H1 (cell line): ENCODE measurements at regions not wholly inside any gene's neighbourhood (a gene's known extent, or its start where the extent isn't known, plus 50 kb on each side); places are given as distances from the start of the nearest gene placed in this dataset.
"Not testable (repeated sequence)": the region's sequence is repeated elsewhere in the genome, so short reads cannot be mapped to it uniquely, and the experiment has no call there.

Source experiments
- CTCF ChIA-PET: fragments of 300-600 bp; sonication (Branson Sonifier 250); formaldehyde crosslinking; loops from one replicate; lab custom pipeline; 2021; ENCODE audit not compliant: partially characterized antibody; lab: Charles Lee
- POLR2A ChIA-PET: fragments of 300-600 bp; sonication (Branson Sonifier 250); formaldehyde crosslinking; loops from one replicate; lab custom pipeline; 2021; ENCODE audit warnings: inconsistent platforms; ENCODE audit not compliant: partially characterized antibody; lab: Charles Lee
- DNase-seq, 2 experiments: peaks; one replicate each; pipeline versions ENCODE4 v3.0.0 to v3.0.0-alpha.2; 2010 to 2022; ENCODE audit warnings: low spot score in 2 of 2, low read depth in 1 of 2, mixed read lengths in 1 of 2
- FAIRE-seq: peaks from 2 replicates; lab custom pipeline; 2011; peaks lifted over from hg19 to GRCh38; lab: Jason Lieb, UNC
- H2AFZ ChIP-seq: 2 replicates; pipeline ENCODE4 v1.8.1; 2012; ENCODE audit warnings: low read length, inconsistent platforms
- H2AK5ac ChIP-seq: 2 replicates; pipeline ENCODE4 v1.6.1; 2013; ENCODE audit warnings: low read depth, low read length
- H2BK120ac ChIP-seq: replicated peaks from 2 replicates; pipeline ENCODE3; 2013; ENCODE audit warnings: low read depth, low read length, inconsistent platforms
- H2BK12ac ChIP-seq: 2 replicates; pipeline ENCODE4 v1.6.1; 2013; ENCODE audit warnings: low read depth, low read length
- H2BK15ac ChIP-seq: 2 replicates; pipeline ENCODE4 v1.6.1; 2013; ENCODE audit warnings: low read length
- H2BK20ac ChIP-seq: 2 replicates; pipeline ENCODE4 v1.6.1; 2013; ENCODE audit warnings: low read length
- H2BK5ac ChIP-seq: 2 replicates; pipeline ENCODE4 v1.6.1; 2013; ENCODE audit warnings: low read depth, low read length
- H3K14ac ChIP-seq: 2 replicates; pipeline ENCODE4 v1.6.1; 2013; ENCODE audit warnings: inconsistent platforms; ENCODE audit not compliant: insufficient read length
- H3K18ac ChIP-seq: 2 replicates; pipeline ENCODE4 v1.6.1; 2013; ENCODE audit warnings: low read length; ENCODE audit errors: extremely low read depth
- H3K23ac ChIP-seq: 2 replicates; pipeline ENCODE4 v1.6.1; 2013; ENCODE audit warnings: inconsistent platforms; ENCODE audit not compliant: insufficient read length
- H3K23me2 ChIP-seq: 2 replicates; pipeline ENCODE4 v1.6.1; 2013; ENCODE audit warnings: low read depth, low read length
- H3K27ac ChIP-seq: 2 replicates; pipeline ENCODE4 v1.6.1; 2011; ENCODE audit warnings: low read depth, low read length, inconsistent platforms
- H3K27me3 ChIP-seq, 4 experiments: replicated peaks in 1 of 4; 1 replicate in 1 of 4; 2 replicates in 3 of 4; pipeline versions ENCODE4 v1.6.1 to v1.8.1; 2011 to 2013; ENCODE audit warnings: low read length in 3 of 4, mild to moderate bottlenecking in 3 of 4, inconsistent platforms in 2 of 4, mixed read lengths in 2 of 4, moderate library complexity in 1 of 4; ENCODE audit not compliant: control insufficient read depth in 3 of 4, insufficient read depth in 3 of 4; ENCODE audit errors: extremely low read depth in 1 of 4
- H3K36me3 ChIP-seq, 4 experiments: 2 replicates each; pipeline versions ENCODE4 v1.6.1 to v1.8.1; 2011 to 2013; ENCODE audit warnings: mild to moderate bottlenecking in 4 of 4, low read length in 3 of 4, moderate library complexity in 2 of 4, control low read depth in 1 of 4, inconsistent platforms in 1 of 4; ENCODE audit not compliant: insufficient read depth in 4 of 4, control insufficient read depth in 2 of 4
- H3K4ac ChIP-seq: replicated peaks from 2 replicates; pipeline ENCODE3; 2013; ENCODE audit warnings: low read length, low read depth, mixed read lengths, inconsistent platforms; ENCODE audit not compliant: insufficient read length
- H3K4me1 ChIP-seq, 4 experiments: replicated peaks in 1 of 4; 1 replicate in 1 of 4; 2 replicates in 3 of 4; pipeline versions ENCODE4 v1.6.1 to v1.8.1; 2011 to 2013; ENCODE audit warnings: low read length in 3 of 4, inconsistent platforms in 2 of 4, mixed read lengths in 1 of 4; ENCODE audit not compliant: insufficient read depth in 4 of 4, control insufficient read depth in 3 of 4
- H3K4me2 ChIP-seq, 2 experiments: 2 replicates each; pipeline versions ENCODE4 v1.6.1 to v1.8.1; 2011 to 2013; ENCODE audit warnings: low read depth in 2 of 2, low read length in 2 of 2, control low read depth in 1 of 2, inconsistent platforms in 1 of 2, mild to moderate bottlenecking in 1 of 2; ENCODE audit not compliant: insufficient read depth in 1 of 2
- H3K4me3 ChIP-seq, 4 experiments: fragments of 200-600, 300-600 bp in 1 of 4; sonication (generic), shearing (Covaris generic), sonication (Bioruptor Twin) in 1 of 4; 2 replicates each; pipeline versions ENCODE4 v1.5.1 to v1.8.1; 2011 to 2016; ENCODE audit warnings: low read length in 4 of 4, low read depth in 3 of 4, control low read depth in 2 of 4, inconsistent platforms in 2 of 4, mild to moderate bottlenecking in 2 of 4, mixed read lengths in 1 of 4, moderate library complexity in 1 of 4; ENCODE audit not compliant: insufficient read depth in 2 of 4; ENCODE audit errors: extremely low read depth in 1 of 4
- H3K56ac ChIP-seq: replicated peaks from 2 replicates; pipeline ENCODE3; 2013; ENCODE audit warnings: low read depth, mild to moderate bottlenecking, mixed read lengths, low read length, inconsistent platforms; ENCODE audit not compliant: insufficient read length
- H3K79me1 ChIP-seq: 2 replicates; pipeline ENCODE4 v1.6.1; 2013; ENCODE audit warnings: low read depth, low read length, control low read depth
- H3K79me2 ChIP-seq, 2 experiments: 2 replicates each; pipeline versions ENCODE4 v1.6.1 to v1.8.1; 2012 to 2013; ENCODE audit warnings: low read length in 2 of 2, mild to moderate bottlenecking in 2 of 2, inconsistent platforms in 1 of 2; ENCODE audit not compliant: insufficient read depth in 2 of 2, control insufficient read depth in 1 of 2
- H3K9ac ChIP-seq, 4 experiments: replicated peaks in 1 of 4; 1 replicate in 1 of 4; 2 replicates in 3 of 4; pipeline versions ENCODE4 v1.6.1 to v1.8.1; 2011 to 2013; ENCODE audit warnings: low read depth in 3 of 4, low read length in 3 of 4, control low read depth in 2 of 4, mild to moderate bottlenecking in 2 of 4, moderate library complexity in 2 of 4, inconsistent platforms in 1 of 4; ENCODE audit errors: extremely low read depth in 1 of 4
- H3K9me3 ChIP-seq, 2 experiments: 2 replicates each; pipeline versions ENCODE4 v1.6.1 to v1.8.1; 2012 to 2013; ENCODE audit warnings: mild to moderate bottlenecking in 2 of 2, moderate library complexity in 2 of 2, control low read depth in 1 of 2, inconsistent platforms in 1 of 2, low read depth in 1 of 2, low read length in 1 of 2, mixed read lengths in 1 of 2; ENCODE audit not compliant: insufficient read depth in 2 of 2
- H4K20me1 ChIP-seq, 2 experiments: replicated peaks in 1 of 2; 2 replicates each; pipeline versions ENCODE3 to v1.8.1; 2011 to 2013; ENCODE audit warnings: inconsistent platforms in 2 of 2, low read length in 2 of 2, mild to moderate bottlenecking in 1 of 2; ENCODE audit not compliant: insufficient read depth in 2 of 2, control insufficient read depth in 1 of 2
- H4K5ac ChIP-seq: 2 replicates; pipeline ENCODE4 v1.6.1; 2013; ENCODE audit warnings: low read length, low read depth, mixed read lengths, inconsistent platforms; ENCODE audit not compliant: insufficient read length
- H4K8ac ChIP-seq: 2 replicates; pipeline ENCODE4 v1.8.0; 2013; ENCODE audit warnings: mild to moderate bottlenecking, moderate library complexity, low read length, inconsistent platforms; ENCODE audit not compliant: insufficient read depth; ENCODE audit errors: extremely low read depth
- H4K91ac ChIP-seq: replicated peaks from 2 replicates; pipeline ENCODE3; 2013; ENCODE audit warnings: low read length, mixed read lengths, inconsistent platforms; ENCODE audit not compliant: insufficient read length
- WGBS, 2 experiments: shearing (Covaris generic) in 1 of 2; methylation state at CpG; one replicate each; pipeline versions ENCODE4 v1.1.6 to v1.1.7; 2013 to 2015; ENCODE audit warnings: low lambda C conversion rate in 2 of 2, mixed read lengths in 2 of 2, inconsistent platforms in 1 of 2, low coverage in 1 of 2, missing lambda C conversion rate in 1 of 2; ENCODE audit not compliant: insufficient replicate concordance in 2 of 2, insufficient coverage in 1 of 2, insufficient read length in 1 of 2; ENCODE audit errors: extremely low coverage in 1 of 2, missing lambda C conversion rate in 1 of 2; 5-methylcytosine and 5-hydroxymethylcytosine counted together

- H2AFZ ChIP-seq, H3K9ac ChIP-seq, H3K23me2 ChIP-seq, H2BK20ac ChIP-seq, H3K56ac ChIP-seq, H4K8ac ChIP-seq, H2AK5ac ChIP-seq, H3K18ac ChIP-seq, H3K79me2 ChIP-seq, H2BK5ac ChIP-seq, H2BK15ac ChIP-seq, H4K91ac ChIP-seq, POLR2A ChIA-PET, H3K23ac ChIP-seq, H3K4ac ChIP-seq, H3K4me1 ChIP-seq, FAIRE-seq, H3K36me3 ChIP-seq, H4K20me1 ChIP-seq, H2BK120ac ChIP-seq, H3K27ac ChIP-seq, H3K9me3 ChIP-seq, H3K4me2 ChIP-seq, H4K5ac ChIP-seq, H2BK12ac ChIP-seq, H3K14ac ChIP-seq, H3K79me1 ChIP-seq, H3K4me3 ChIP-seq, H3K27me3 ChIP-seq, DNase-seq: not testable (repeated sequence)
- WGBS, 2 experiments = 94% methylated on average over 1 of the region's 1 CpG; no CpG with 5 or more reads in 1 of the 2 experiments
- CTCF ChIA-PET = interaction anchor here (0.7 kb wide), 1 partner anchor 25 kb away, joined by 3 read pairs; no protein-coding TSS in a partner anchor
These were observed 189.8 kb upstream of the KCTD7 start for GRCh38 chr7:66438703-66439405.
